GM21825 (cell line): ENCODE measurements at regions not wholly inside any gene's neighbourhood (a gene's known extent, or its start where the extent isn't known, plus 50 kb on each side); places are given as distances from the start of the nearest gene placed in this dataset.
A peak's percentile ranks its signal among the peaks of the same experiment; 100 is the strongest.

Experiments
- ATAC-seq: cut with Tn5 transposase; IDR thresholded peaks from one replicate; pipeline ENCODE4 v1.9.1; 2021; ENCODE audit warnings: mild to moderate bottlenecking, moderate library complexity; ENCODE audit not compliant: unreplicated experiment

DNA sequence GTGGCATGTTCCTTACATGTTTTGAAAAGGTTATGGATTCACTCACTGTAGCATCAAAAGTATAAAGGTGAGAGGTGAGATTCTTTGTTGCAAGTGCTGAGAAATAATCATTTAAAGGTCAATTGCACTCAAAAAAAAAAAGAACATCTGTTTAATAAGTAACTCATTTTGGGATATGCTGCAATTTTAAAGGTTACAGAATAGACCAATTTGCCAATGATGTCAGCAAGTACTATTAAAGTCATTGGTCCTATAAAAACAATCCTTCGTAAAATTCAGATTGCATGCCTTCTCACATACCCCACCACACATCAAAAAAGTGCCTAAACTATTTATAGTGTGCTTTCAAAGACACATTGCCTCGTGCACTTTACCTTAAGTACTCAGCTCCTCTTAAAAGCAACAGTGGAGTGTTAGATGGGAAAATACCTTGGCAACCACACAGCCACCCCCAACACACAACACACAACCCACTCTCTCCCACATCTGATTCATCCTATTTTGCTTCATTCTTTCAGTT lies 218.2 kb upstream of the ADGRL2 start:
- no peak for ATAC-seq

DNA sequence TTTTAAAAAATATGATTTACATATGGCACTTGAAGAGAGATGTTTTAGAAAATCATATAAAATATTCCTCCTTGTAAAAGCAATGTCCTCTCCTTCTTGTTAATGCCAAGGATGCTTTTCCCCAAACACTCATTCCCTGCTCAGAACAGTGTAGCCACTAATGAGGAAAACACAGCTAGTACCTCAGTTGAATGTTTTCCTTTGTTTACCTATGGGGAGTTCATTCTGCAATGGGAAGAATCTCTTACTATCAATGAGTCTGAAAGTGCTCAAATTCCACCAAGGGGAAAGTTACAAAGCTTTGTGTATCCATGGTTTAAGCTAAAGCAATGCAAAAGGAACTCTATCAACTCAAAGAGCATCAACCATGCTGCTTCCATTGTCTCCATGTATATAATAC lies 221.9 kb upstream of the ADGRL2 start:
- ATAC-seq, result no peak

- no peak for ATAC-seq
These were observed 223.6 kb upstream of the ADGRL2 start for GRCh38 chr1:81577004-81577697.

DNA sequence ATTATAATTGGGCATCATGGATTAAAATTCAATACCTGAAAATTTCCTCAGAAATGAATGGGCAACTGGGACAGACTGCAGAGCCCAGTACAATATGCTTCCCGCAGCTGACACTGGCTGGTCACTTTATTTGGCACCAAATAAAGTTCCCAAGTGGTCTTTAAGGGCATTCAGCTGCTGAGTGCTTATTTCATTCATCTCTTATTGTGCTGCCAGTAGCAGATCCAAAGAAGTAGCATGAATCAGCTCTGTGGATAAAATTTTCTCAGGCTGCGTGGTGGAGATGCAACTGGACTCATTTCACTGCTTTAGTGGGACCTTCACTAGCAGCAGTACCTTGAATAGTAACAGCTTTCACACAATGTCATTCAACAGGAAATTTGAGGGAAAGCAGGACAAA lies 226.3 kb upstream of the ADGRL2 start:
- no peak for ATAC-seq

DNA sequence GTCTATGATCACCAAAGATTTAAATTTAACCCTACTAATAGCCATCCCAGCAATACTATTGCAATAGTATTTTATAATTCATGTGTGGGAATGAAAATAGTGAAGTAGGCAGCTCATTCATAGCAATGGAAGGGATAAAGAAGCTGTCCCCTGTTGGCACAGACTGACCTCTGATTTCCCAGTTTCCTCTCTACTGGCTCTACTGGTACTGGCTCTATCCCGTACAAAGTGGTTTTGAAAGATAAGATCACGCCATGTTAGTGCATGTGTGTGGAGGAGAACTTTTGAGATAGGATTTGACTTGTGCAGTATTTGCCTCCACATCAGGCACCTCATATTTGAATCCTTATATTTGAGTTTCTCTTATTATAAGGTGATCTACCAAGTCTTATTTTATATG lies 227.3 kb upstream of the ADGRL2 start:
- ATAC-seq, result no peak

GRCh38 chr1:81571946-81572345 lies 228.8 kb upstream of the ADGRL2 start:
- no peak for ATAC-seq

- ATAC-seq, result no peak
These were observed 231.0 kb upstream of the ADGRL2 start for GRCh38 chr1:81569761-81570160.

GRCh38 chr1:81563632-81564031 lies 237.1 kb upstream of the ADGRL2 start:
- no peak for ATAC-seq

DNA sequence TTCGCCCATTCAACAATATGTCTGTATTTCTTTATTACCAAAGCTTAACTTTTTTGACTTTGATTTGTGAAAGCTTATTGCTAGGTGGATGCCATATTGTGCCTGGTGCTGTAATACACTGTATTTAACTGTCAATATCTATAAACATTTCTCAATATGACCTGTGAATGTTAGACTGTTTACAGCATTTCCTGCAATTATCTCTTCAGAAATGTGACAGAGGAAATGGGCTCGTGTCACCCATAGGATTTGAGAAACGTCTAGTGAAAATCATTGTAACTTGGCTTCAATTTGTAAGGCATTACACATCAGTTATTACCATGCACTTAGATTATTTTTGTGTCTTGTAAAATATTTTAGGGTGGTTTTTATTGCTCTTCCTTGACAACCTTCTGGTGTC lies 237.8 kb upstream of the ADGRL2 start:
- ATAC-seq, result no peak

DNA sequence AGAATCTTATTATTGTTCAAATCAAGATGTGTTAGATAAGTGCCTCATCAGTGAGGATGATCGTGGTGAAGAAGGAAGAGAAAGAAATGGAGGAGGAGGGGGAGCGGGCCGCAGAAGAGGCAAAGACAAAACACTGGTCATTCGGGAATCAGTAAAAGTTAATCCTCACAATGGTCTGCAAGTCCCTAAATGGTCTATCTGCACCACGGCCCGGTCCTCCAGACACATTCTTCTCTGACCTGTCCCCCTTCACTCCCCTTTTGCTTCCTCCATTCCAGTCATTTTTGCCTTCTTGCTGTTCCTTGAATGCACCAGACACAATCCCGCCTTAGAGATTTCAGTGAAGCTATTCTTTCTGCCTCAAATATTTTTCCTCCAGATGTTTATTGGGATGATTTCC lies 240.1 kb upstream of the ADGRL2 start:
- no peak for ATAC-seq

DNA sequence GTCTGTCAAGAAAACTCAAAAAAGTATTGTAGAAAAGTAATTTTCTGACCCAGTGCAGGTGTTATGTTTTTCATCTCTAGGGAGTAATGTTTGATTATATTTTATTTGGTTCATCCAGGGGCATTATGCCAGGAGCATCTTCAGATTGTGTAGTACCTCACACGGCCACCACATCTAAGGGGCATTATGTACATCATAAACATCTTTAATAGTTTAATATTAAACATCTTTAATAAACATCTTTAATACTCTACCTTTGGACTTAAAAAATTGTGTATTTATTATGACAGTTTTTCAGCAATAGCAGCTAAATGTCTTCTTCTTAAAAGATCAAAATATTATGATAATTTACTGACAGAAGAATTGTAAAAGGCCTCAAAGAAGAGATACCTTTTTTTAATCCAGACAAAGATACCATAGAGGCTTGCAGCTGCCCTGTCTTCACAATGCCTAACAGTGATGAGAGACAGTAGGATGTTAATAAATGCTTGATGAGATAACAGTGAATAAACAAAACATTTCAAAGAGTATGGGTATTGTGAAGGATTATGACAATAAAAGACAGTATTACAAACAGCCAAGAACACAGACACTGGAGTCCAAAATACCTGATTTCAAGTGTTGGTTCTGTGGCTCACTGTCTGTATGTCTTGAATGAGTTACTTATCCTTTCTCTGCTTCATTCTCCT lies 240.9 kb upstream of the ADGRL2 start:
- no peak for ATAC-seq

- ATAC-seq, result no peak
These were observed 242.2 kb upstream of the ADGRL2 start for GRCh38 chr1:81558291-81559076.

DNA sequence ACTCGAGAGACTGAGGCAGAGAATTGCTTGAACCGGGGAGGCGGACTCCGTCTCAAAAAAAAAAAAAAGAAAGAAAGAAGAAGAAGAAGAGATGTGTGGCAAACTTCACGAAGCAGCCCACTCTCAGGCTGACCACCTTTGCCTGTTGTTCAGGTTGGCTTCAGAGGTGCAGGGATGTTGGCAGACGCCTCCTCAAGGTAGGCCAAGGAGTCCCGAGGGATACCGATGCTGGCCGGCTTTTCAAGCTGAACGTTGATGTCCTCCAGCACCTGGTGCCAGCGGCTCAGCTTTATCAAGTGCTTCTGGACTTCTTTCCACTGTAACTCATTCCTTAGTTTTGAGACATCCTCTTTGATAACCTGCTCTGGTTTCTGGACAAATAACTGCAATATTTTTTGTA lies 243.8 kb upstream of the ADGRL2 start:
- ATAC-seq, result no peak

DNA sequence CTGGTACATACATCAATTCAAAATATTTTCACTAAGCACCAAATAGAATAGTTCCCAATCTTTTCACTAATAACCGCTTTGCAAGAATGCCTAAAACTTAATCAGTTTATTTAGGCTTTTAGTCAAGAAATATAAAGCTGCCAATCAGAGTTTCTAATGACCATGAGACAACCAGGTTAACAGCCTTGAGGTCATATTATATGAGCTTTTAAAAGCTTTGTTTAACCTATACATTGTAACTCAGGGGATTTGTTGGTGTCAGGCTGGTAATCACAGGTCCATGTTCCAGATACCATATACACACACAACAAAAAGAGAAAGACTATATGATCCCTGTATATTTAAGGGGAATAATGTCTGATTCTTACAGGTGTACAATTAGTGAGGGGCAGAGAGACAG lies 246.2 kb upstream of the ADGRL2 start:
- ATAC-seq, result no peak

- no peak for ATAC-seq
These were observed 246.6 kb upstream of the ADGRL2 start for GRCh38 chr1:81554108-81554507.

DNA sequence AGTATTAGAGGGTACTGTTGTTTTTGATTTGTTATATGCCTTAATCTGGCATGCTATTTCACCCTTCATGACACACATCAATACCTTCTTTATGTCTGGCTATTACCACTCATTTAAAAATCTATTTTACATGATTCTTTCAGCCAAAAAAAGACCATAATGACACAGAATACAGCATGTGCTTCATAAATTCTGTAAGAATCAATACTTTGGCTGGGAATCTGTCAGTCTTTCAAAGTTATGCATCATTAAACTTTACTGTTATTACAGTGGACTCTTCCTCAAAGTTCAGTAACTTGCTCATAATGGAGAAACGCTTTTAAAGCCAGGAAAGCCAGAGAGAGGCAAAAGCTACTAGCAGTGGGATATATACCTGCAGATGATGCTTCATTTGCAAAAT lies 247.2 kb upstream of the ADGRL2 start:
- no peak for ATAC-seq

- ATAC-seq, result no peak
These were observed 248.8 kb upstream of the ADGRL2 start for GRCh38 chr1:81551946-81552345.

DNA sequence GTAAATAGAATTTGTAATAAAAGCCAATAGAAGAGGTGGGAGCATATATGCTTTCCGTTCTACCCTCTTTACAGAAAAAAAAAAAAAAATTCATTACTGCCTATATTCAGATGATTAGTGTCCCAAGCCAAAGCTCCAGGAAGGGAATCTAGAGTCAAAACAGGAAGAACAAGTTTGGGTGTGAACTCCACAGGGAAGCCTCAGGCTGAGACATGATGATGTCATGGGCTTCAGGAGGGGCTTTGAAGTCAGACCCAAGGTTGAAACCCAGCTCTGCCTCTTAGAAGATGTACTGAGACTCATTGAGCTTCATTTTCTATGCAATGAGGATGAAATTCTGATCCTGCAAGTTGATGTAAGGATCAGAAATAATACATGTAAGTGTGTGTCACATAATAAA lies 250.0 kb upstream of the ADGRL2 start:
- ATAC-seq, result no peak

DNA sequence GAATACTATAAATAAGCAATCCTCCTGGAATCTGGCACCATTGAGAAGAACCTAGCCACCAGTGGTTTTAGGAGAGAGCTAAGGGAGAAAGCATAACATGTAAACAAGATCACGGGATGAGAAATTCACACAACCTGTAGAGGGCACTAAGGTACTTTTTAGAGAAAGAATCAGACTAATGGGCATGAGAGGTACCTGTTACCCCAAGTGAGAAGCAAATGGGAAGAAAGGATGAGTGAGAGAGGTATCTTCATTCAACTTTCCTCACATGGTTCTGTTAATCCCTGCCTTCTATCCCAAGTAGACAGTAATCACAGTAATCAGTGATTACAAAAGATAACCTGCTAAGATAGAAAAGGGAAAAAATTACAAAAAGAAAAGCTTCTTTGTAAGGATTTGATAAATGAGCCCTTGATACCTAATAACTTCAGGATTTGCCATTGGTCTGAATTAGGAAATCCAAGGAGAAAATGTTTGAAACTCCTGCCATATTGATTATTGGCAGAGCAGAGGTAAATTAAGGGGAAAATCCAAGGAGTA lies 251.1 kb upstream of the ADGRL2 start:
- ATAC-seq, result peak; percentile 55

GRCh38 chr1:81548918-81549587 lies 251.7 kb upstream of the ADGRL2 start:
- ATAC-seq, result peak; percentile 54

GRCh38 chr1:81547912-81548303 lies 252.8 kb upstream of the ADGRL2 start:
- ATAC-seq, result peak; percentile 50
